WTC11 (cell line): ENCODE measurements at regions not wholly inside any gene's neighbourhood (a gene's known extent, or its start where the extent isn't known, plus 50 kb on each side); places are given as distances from the start of the nearest gene placed in this dataset.

Source experiments
- ATAC-seq: fragments of 200-7000 bp; cut with Tn5 transposase; 2 replicates; pipeline ENCODE4 v1.10.0; 2021; ENCODE audit warnings: mild to moderate bottlenecking, moderate library complexity
- CTCF ChIA-PET: fragments of 300-600 bp; sonication (Branson Sonifier 250); formaldehyde crosslinking; loops from one replicate; lab custom pipeline; 2021; ENCODE audit warnings: antibody characterized with exemption; lab: Charles Lee
- POLR2A ChIA-PET: fragments of 350-600 bp; sonication (Branson Sonifier 250); formaldehyde crosslinking; loops from one replicate; lab custom pipeline; 2021; ENCODE audit warnings: antibody characterized with exemption; lab: Charles Lee
- DNase-seq: peaks from one replicate; pipeline ENCODE4 v3.0.0; 2021; ENCODE audit warnings: low spot score
- H3K27ac Mint-ChIP-seq: 2 replicates; pipeline ENCODE4 v1.8.0; 2021; ENCODE audit warnings: mixed read lengths
- H3K27me3 Mint-ChIP-seq: 2 replicates; pipeline ENCODE4 v1.8.0; 2021; ENCODE audit warnings: low read depth, mild to moderate bottlenecking, moderate library complexity, mixed read lengths
- H3K36me3 Mint-ChIP-seq: 2 replicates; pipeline ENCODE4 v1.8.0; 2021; ENCODE audit warnings: mixed read lengths
- H3K4me1 Mint-ChIP-seq: 2 replicates; pipeline ENCODE4 v1.8.0; 2022; ENCODE audit warnings: mixed read lengths
- H3K4me3 Mint-ChIP-seq: 2 replicates; pipeline ENCODE4 v1.8.0; 2021; ENCODE audit warnings: mild to moderate bottlenecking, moderate library complexity, mixed read lengths
- H3K9me3 Mint-ChIP-seq: 2 replicates; pipeline ENCODE4 v1.8.0; 2021; ENCODE audit warnings: mixed read lengths
- CBFB ChIP-seq: sonication (generic); formaldehyde crosslinking; IDR thresholded peaks from 2 replicates; pipeline ENCODE4 v1.8.1; 2022; ENCODE audit warnings: mild to moderate bottlenecking, low read depth, missing genetic modification reagents
- FOXJ3 ChIP-seq: sonication (generic); formaldehyde crosslinking; IDR thresholded peaks from 2 replicates; pipeline ENCODE4 v1.9.0; 2021; ENCODE audit warnings: missing genetic modification reagents, mild to moderate bottlenecking, borderline replicate concordance
- FOXP1 ChIP-seq: sonication (generic); formaldehyde crosslinking; IDR thresholded peaks from 2 replicates; pipeline ENCODE4 v1.8.0; 2022; ENCODE audit warnings: missing genetic modification reagents, mild to moderate bottlenecking, moderate library complexity, borderline replicate concordance
- GTF2I ChIP-seq: fragments of 250-450 bp; sonication (Bioruptor Pico); conservative IDR thresholded peaks from 2 replicates; pipeline ENCODE4 v1.4.0; 2021; ENCODE audit warnings: mild to moderate bottlenecking
- MXD4 ChIP-seq: fragments of 250-450 bp; sonication (Bioruptor Pico); IDR thresholded peaks from 2 replicates; pipeline ENCODE4 v1.8.0; 2021; ENCODE audit warnings: mild to moderate bottlenecking, moderate library complexity, borderline replicate concordance
- MYBL2 ChIP-seq: sonication (generic); formaldehyde crosslinking; IDR thresholded peaks from 2 replicates; pipeline ENCODE4 v1.8.1; 2023; ENCODE audit warnings: mild to moderate bottlenecking, moderate library complexity, missing genetic modification reagents
- NR1H2 ChIP-seq: sonication (generic); formaldehyde crosslinking; IDR thresholded peaks from 2 replicates; pipeline ENCODE4 v1.9.0; 2021; ENCODE audit warnings: mild to moderate bottlenecking, moderate library complexity, missing genetic modification reagents
- NR2C2 ChIP-seq: sonication (generic); formaldehyde crosslinking; IDR thresholded peaks from 2 replicates; pipeline ENCODE4 v1.8.0; 2022; ENCODE audit warnings: mild to moderate bottlenecking, missing genetic modification reagents
- SMAD3 ChIP-seq: sonication (generic); formaldehyde crosslinking; IDR thresholded peaks from 2 replicates; pipeline ENCODE4 v1.8.0; 2022; ENCODE audit warnings: missing genetic modification reagents, mild to moderate bottlenecking, borderline replicate concordance
- ZNF317 ChIP-seq: sonication (generic); formaldehyde crosslinking; IDR thresholded peaks from 2 replicates; pipeline ENCODE4 v1.8.1; 2023; ENCODE audit warnings: low read depth, mild to moderate bottlenecking, moderate library complexity, missing genetic modification reagents, borderline replicate concordance
- TF ChIP-seq, protein P1 (sequence below): fragments of 250-450 bp; sonication (Bioruptor Pico); IDR thresholded peaks from 2 replicates; pipeline ENCODE4 v1.9.0; 2021; ENCODE audit warnings: moderate library complexity, mild to moderate bottlenecking, inconsistent platforms, borderline replicate concordance
- TF ChIP-seq, protein P2 (sequence below): sonication (generic); formaldehyde crosslinking; IDR thresholded peaks from 2 replicates; pipeline ENCODE4 v1.8.1; 2023; ENCODE audit warnings: mild to moderate bottlenecking, missing genetic modification reagents, moderate library complexity
- TF ChIP-seq, protein P3 (sequence below): sonication (generic); formaldehyde crosslinking; IDR thresholded peaks from 2 replicates; pipeline ENCODE4 v1.8.1; 2023; ENCODE audit warnings: mild to moderate bottlenecking, moderate library complexity, missing genetic modification reagents
- TF ChIP-seq, protein P4 (sequence below): sonication (generic); formaldehyde crosslinking; IDR thresholded peaks from 2 replicates; pipeline ENCODE4 v1.8.0; 2023; ENCODE audit warnings: missing genetic modification reagents, mild to moderate bottlenecking, borderline replicate concordance
- TF ChIP-seq, protein P5 (sequence below): sonication (generic); formaldehyde crosslinking; IDR thresholded peaks from 2 replicates; pipeline ENCODE4 v1.8.1; 2022; ENCODE audit warnings: low read depth, missing genetic modification reagents, borderline replicate concordance
- TF ChIP-seq, protein P6 (sequence below): sonication (generic); formaldehyde crosslinking; IDR thresholded peaks from 2 replicates; pipeline ENCODE4 v1.8.1; 2023; ENCODE audit warnings: mild to moderate bottlenecking, missing genetic modification reagents

DNA sequence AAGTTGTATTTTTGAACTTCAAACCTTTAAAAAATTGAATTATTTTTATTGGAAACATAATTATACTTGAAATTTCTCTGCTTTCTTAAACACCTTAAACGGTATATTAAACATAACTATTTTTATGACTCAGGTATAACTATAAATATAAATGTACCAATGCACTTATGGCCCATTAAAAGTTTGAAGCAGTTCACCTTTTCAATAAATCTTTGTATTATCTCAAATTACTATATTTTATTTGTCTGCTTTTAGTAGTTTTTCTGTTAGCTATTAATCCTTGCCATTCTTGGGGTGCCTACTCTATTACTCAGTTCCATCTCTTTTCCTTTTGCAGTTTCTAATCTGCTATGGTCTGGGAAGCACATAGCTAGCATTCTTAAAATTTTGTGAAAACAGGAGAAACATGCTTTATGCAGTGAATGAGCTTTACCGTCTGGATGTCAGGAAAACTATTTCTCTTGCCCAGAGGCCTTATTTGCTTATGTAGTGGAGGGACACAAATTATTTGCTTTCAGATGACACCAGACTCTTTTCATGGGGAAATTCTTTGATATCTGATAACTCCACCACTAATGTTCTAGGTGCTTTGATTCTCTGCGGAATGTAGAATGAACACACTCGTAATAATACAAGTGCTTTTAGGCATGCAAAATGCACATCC lies 378.9 kb upstream of the CITED2 start:
- no peaks in the 10 kb centered on the region for H3K36me3 Mint-ChIP-seq
- ChIA-PET CTCF (interaction anchor here (0.6 kb wide), 1 partner anchor 126 kb away, joined by 3 read pairs; no protein-coding TSS in a partner anchor), POLR2A (no interaction called here)
- H3K27ac Mint-ChIP-seq: no peak overlapping the region
- TF ChIP-seq FOXJ3 (CRISPR knock-in tag): no peak
- no peak for TF ChIP-seq NR2C2
- TF ChIP-seq ZNF317 (CRISPR knock-in tag): no peak
- no peak for TF ChIP-seq MYBL2 (CRISPR knock-in tag)
- TF ChIP-seq, protein P1, sequence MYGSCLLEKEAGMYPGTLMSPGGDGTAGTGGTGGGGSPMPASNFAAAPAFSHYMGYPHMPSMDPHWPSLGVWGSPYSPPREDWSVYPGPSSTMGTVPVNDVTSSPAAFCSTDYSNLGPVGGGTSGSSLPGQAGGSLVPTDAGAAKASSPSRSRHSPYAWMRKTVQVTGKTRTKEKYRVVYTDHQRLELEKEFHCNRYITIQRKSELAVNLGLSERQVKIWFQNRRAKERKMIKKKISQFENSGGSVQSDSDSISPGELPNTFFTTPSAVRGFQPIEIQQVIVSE (CRISPR knock-in tag): no peak
- H3K4me3 Mint-ChIP-seq: no peak overlapping the region
- no peaks in the 10 kb centered on the region for H3K27me3 Mint-ChIP-seq
- DNase-seq: no peak
- H3K9me3 Mint-ChIP-seq: no peaks in the 10 kb centered on the region
- H3K4me1 Mint-ChIP-seq: peaks cover 9% of the 10 kb centered on the region
- ATAC-seq: peak; percentile 43; the same call in 1 of the 2 replicates

DNA sequence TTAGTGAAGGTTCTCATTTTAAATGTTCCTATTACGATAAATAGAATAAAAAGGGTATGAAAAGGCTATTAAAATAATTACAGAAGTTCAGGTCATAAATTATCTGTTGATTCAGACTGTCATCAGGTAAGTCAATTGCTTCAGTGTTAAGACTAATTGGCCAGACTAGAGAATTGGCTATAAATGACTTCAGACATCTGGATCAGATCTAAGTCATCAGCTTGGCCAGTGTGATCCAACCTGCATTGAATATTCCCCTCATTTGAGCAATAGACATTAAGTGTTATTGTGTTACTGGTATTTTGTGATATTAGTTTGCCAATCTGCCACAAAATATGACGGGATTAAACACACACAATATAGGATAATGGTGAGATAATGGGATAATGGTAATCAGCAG lies 377.6 kb upstream of the CITED2 start:
- H3K27ac Mint-ChIP-seq: no peak overlapping the region
- no peaks in the 10 kb centered on the region for H3K9me3 Mint-ChIP-seq
- no peak overlapping the region for H3K4me3 Mint-ChIP-seq
- ChIA-PET POLR2A (no interaction called here), CTCF (no interaction called here)
- DNase-seq: no peak
- H3K27me3 Mint-ChIP-seq: no peaks in the 10 kb centered on the region
- no peaks in the 10 kb centered on the region for H3K36me3 Mint-ChIP-seq
- H3K4me1 Mint-ChIP-seq: peaks cover 9% of the 10 kb centered on the region
- TF ChIP-seq, protein P2, sequence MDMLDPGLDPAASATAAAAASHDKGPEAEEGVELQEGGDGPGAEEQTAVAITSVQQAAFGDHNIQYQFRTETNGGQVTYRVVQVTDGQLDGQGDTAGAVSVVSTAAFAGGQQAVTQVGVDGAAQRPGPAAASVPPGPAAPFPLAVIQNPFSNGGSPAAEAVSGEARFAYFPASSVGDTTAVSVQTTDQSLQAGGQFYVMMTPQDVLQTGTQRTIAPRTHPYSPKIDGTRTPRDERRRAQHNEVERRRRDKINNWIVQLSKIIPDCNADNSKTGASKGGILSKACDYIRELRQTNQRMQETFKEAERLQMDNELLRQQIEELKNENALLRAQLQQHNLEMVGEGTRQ: no peak
- TF ChIP-seq GTF2I (CRISPR knock-in tag): no peak
- no peak for TF ChIP-seq SMAD3
- TF ChIP-seq NR1H2 (CRISPR knock-in tag): no peak
- ATAC-seq: no peak

DNA sequence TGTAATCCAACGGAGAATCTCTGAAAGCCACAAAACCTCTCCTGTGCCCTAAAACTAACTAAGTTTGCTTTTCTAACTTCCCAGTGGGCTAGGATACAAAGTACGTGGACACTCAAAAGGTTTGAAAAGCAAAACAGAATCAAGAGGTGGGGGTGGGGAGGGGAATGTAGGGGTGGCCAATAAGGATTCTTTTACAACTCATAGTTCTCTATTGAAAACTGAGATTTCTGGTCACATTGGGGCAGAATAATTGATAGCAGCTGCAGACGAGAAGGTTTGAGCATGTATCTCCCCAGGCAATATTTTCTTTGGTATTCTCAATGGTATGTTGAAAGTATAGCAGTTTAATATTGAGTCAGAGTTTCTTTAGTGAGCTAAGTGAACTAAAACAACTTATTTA lies 376.7 kb upstream of the CITED2 start:
- DNase-seq (no peak), ATAC-seq (no peak)
- Mint-ChIP-seq H3K9me3 (no peaks in the 10 kb centered on the region), H3K27ac (no peak overlapping the region), H3K4me1 (peaks cover 9% of the 10 kb centered on the region), H3K4me3 (no peak overlapping the region), H3K27me3 (no peaks in the 10 kb centered on the region), H3K36me3 (no peaks in the 10 kb centered on the region)
- ChIA-PET CTCF (no interaction called here), POLR2A (no interaction called here)
- TF ChIP-seq, protein P1 (CRISPR knock-in tag): no peak
- TF ChIP-seq CBFB (CRISPR knock-in tag) (no peak), FOXP1 (CRISPR knock-in tag) (no peak), MXD4 (CRISPR knock-in tag) (no peak)
- TF ChIP-seq, protein P3, sequence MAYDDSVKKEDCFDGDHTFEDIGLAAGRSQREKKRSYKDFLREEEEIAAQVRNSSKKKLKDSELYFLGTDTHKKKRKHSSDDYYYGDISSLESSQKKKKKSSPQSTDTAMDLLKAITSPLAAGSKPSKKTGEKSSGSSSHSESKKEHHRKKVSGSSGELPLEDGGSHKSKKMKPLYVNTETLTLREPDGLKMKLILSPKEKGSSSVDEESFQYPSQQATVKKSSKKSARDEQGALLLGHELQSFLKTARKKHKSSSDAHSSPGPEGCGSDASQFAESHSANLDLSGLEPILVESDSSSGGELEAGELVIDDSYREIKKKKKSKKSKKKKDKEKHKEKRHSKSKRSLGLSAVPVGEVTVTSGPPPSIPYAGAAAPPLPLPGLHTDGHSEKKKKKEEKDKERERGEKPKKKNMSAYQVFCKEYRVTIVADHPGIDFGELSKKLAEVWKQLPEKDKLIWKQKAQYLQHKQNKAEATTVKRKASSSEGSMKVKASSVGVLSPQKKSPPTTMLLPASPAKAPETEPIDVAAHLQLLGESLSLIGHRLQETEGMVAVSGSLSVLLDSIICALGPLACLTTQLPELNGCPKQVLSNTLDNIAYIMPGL: no peak
- TF ChIP-seq, protein P4, sequence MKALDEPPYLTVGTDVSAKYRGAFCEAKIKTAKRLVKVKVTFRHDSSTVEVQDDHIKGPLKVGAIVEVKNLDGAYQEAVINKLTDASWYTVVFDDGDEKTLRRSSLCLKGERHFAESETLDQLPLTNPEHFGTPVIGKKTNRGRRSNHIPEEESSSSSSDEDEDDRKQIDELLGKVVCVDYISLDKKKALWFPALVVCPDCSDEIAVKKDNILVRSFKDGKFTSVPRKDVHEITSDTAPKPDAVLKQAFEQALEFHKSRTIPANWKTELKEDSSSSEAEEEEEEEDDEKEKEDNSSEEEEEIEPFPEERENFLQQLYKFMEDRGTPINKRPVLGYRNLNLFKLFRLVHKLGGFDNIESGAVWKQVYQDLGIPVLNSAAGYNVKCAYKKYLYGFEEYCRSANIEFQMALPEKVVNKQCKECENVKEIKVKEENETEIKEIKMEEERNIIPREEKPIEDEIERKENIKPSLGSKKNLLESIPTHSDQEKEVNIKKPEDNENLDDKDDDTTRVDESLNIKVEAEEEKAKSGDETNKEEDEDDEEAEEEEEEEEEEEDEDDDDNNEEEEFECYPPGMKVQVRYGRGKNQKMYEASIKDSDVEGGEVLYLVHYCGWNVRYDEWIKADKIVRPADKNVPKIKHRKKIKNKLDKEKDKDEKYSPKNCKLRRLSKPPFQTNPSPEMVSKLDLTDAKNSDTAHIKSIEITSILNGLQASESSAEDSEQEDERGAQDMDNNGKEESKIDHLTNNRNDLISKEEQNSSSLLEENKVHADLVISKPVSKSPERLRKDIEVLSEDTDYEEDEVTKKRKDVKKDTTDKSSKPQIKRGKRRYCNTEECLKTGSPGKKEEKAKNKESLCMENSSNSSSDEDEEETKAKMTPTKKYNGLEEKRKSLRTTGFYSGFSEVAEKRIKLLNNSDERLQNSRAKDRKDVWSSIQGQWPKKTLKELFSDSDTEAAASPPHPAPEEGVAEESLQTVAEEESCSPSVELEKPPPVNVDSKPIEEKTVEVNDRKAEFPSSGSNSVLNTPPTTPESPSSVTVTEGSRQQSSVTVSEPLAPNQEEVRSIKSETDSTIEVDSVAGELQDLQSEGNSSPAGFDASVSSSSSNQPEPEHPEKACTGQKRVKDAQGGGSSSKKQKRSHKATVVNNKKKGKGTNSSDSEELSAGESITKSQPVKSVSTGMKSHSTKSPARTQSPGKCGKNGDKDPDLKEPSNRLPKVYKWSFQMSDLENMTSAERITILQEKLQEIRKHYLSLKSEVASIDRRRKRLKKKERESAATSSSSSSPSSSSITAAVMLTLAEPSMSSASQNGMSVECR (CRISPR knock-in tag): no peak
- TF ChIP-seq, protein P5, sequence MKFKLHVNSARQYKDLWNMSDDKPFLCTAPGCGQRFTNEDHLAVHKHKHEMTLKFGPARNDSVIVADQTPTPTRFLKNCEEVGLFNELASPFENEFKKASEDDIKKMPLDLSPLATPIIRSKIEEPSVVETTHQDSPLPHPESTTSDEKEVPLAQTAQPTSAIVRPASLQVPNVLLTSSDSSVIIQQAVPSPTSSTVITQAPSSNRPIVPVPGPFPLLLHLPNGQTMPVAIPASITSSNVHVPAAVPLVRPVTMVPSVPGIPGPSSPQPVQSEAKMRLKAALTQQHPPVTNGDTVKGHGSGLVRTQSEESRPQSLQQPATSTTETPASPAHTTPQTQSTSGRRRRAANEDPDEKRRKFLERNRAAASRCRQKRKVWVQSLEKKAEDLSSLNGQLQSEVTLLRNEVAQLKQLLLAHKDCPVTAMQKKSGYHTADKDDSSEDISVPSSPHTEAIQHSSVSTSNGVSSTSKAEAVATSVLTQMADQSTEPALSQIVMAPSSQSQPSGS (CRISPR knock-in tag): no peak
- TF ChIP-seq, protein P6, sequence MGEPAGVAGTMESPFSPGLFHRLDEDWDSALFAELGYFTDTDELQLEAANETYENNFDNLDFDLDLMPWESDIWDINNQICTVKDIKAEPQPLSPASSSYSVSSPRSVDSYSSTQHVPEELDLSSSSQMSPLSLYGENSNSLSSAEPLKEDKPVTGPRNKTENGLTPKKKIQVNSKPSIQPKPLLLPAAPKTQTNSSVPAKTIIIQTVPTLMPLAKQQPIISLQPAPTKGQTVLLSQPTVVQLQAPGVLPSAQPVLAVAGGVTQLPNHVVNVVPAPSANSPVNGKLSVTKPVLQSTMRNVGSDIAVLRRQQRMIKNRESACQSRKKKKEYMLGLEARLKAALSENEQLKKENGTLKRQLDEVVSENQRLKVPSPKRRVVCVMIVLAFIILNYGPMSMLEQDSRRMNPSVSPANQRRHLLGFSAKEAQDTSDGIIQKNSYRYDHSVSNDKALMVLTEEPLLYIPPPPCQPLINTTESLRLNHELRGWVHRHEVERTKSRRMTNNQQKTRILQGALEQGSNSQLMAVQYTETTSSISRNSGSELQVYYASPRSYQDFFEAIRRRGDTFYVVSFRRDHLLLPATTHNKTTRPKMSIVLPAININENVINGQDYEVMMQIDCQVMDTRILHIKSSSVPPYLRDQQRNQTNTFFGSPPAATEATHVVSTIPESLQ (CRISPR knock-in tag): no peak
